ENCODE measurements at regions not wholly inside any gene's neighbourhood (a gene's known extent, or its start where the extent isn't known, plus 50 kb on each side); places are given as distances from the start of the nearest gene placed in this dataset.

DNA sequence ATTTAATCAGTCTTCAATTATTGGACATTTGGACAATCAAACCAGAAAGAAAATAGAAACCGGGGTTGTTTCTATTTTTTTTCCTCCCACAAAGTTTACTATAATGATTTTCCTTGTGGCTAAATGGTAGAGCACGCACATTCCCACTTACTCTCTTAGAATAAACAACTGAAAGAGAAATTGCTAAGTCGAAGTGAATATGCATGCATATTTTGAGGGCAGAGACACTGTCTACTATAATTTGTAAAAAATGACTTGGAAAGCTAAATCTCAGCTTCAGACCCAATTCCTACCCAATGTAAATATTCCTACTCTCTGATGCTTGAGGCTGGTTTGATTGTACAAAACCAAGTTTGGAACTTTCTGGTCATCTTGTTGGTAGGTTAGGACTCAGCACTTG lies 66.7 kb upstream of the PAX6 start:
- no peaks in the 10 kb centered on the region for H3K9me3 ChIP-seq (ENCODE audit: insufficient read depth, low read length)
- H3K4me2 ChIP-seq (ENCODE audit: low read length), result no peak overlapping the region
- no peak overlapping the region for H3K27ac ChIP-seq (ENCODE audit: low read length)
- H3K4me1 ChIP-seq (ENCODE audit: low read length), result no peaks in the 10 kb centered on the region
- H3K9ac ChIP-seq (ENCODE audit: low read length), result no peak overlapping the region
- H3K79me2 ChIP-seq (ENCODE audit: low read length), result no peaks in the 10 kb centered on the region
- H3K4me3 ChIP-seq (ENCODE audit: low read length), result no peak overlapping the region
- no peaks in the 10 kb centered on the region for H3K36me3 ChIP-seq (replicated peaks; ENCODE audit: low read depth, low read length)
- TF ChIP-seq EZH2phosphoT487 (IDR thresholded peaks at IDR 0.05; ENCODE audit: low read depth), result no peak
- TF ChIP-seq, protein P1, sequence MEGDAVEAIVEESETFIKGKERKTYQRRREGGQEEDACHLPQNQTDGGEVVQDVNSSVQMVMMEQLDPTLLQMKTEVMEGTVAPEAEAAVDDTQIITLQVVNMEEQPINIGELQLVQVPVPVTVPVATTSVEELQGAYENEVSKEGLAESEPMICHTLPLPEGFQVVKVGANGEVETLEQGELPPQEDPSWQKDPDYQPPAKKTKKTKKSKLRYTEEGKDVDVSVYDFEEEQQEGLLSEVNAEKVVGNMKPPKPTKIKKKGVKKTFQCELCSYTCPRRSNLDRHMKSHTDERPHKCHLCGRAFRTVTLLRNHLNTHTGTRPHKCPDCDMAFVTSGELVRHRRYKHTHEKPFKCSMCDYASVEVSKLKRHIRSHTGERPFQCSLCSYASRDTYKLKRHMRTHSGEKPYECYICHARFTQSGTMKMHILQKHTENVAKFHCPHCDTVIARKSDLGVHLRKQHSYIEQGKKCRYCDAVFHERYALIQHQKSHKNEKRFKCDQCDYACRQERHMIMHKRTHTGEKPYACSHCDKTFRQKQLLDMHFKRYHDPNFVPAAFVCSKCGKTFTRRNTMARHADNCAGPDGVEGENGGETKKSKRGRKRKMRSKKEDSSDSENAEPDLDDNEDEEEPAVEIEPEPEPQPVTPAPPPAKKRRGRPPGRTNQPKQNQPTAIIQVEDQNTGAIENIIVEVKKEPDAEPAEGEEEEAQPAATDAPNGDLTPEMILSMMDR (IDR thresholded peaks at IDR 0.05; ENCODE audit: low read depth, low read length), result no peak
- H3K27me3 ChIP-seq (ENCODE audit: low read depth, low read length), result peaks cover 10% of the 10 kb centered on the region; the same call in 1 of the 2 replicates
- no peak overlapping the region for H2AFZ ChIP-seq (ENCODE audit: low read depth, low read length)
- H4K20me1 ChIP-seq (ENCODE audit: insufficient read depth, low read length), result no peaks in the 10 kb centered on the region

- Histone ChIP-seq H3K27ac (ENCODE audit: low read length) (no peak overlapping the region), H3K36me3 (replicated peaks; ENCODE audit: low read depth, low read length) (no peaks in the 10 kb centered on the region), H3K4me1 (ENCODE audit: low read length) (no peaks in the 10 kb centered on the region), H2AFZ (ENCODE audit: low read depth, low read length) (no peak overlapping the region), H3K4me2 (ENCODE audit: low read length) (no peak overlapping the region), H3K4me3 (ENCODE audit: low read length) (no peak overlapping the region), H3K79me2 (ENCODE audit: low read length) (no peaks in the 10 kb centered on the region), H3K27me3 (ENCODE audit: low read depth, low read length) (peaks cover 5% of the 10 kb centered on the region; the same call in 1 of the 2 replicates), H3K9ac (ENCODE audit: low read length) (no peak overlapping the region), H3K9me3 (ENCODE audit: insufficient read depth, low read length) (no peaks in the 10 kb centered on the region), H4K20me1 (ENCODE audit: insufficient read depth, low read length) (no peaks in the 10 kb centered on the region)
- TF ChIP-seq, protein P1 (IDR thresholded peaks at IDR 0.05; ENCODE audit: low read depth, low read length), result no peak
- TF ChIP-seq EZH2phosphoT487 (IDR thresholded peaks at IDR 0.05; ENCODE audit: low read depth), result no peak
Measured at GRCh38 chr11:31877083-31877482, 66.0 kb upstream of the PAX6 start.

- Histone ChIP-seq H2AFZ (ENCODE audit: low read depth, low read length) (no peak overlapping the region), H3K9me3 (ENCODE audit: insufficient read depth, low read length) (no peaks in the 10 kb centered on the region), H3K4me1 (ENCODE audit: low read length) (no peaks in the 10 kb centered on the region), H3K36me3 (replicated peaks; ENCODE audit: low read depth, low read length) (no peaks in the 10 kb centered on the region), H3K9ac (ENCODE audit: low read length) (no peak overlapping the region), H3K79me2 (ENCODE audit: low read length) (no peaks in the 10 kb centered on the region), H3K4me2 (ENCODE audit: low read length) (no peak overlapping the region), H3K27me3 (ENCODE audit: low read depth, low read length) (peaks cover 5% of the 10 kb centered on the region; the same call in 1 of the 2 replicates), H3K27ac (ENCODE audit: low read length) (no peak overlapping the region), H3K4me3 (ENCODE audit: low read length) (no peak overlapping the region), H4K20me1 (ENCODE audit: insufficient read depth, low read length) (no peaks in the 10 kb centered on the region)
- TF ChIP-seq, protein P1 (IDR thresholded peaks at IDR 0.05; ENCODE audit: low read depth, low read length), result no peak
- no peak for TF ChIP-seq EZH2phosphoT487 (IDR thresholded peaks at IDR 0.05; ENCODE audit: low read depth)
Measured at GRCh38 chr11:31875866-31876560, 64.9 kb upstream of the PAX6 start.

GRCh38 chr11:31874631-31875191 lies 63.6 kb upstream of the PAX6 start:
- no peak overlapping the region for H3K4me2 ChIP-seq (ENCODE audit: low read length)
- H3K79me2 ChIP-seq (ENCODE audit: low read length), result no peaks in the 10 kb centered on the region
- no peaks in the 10 kb centered on the region for H3K4me1 ChIP-seq (ENCODE audit: low read length)
- H3K9me3 ChIP-seq (ENCODE audit: insufficient read depth, low read length), result no peaks in the 10 kb centered on the region
- no peak overlapping the region for H2AFZ ChIP-seq (ENCODE audit: low read depth, low read length)
- no peak overlapping the region for H3K27ac ChIP-seq (ENCODE audit: low read length)
- no peak for TF ChIP-seq EZH2phosphoT487 (IDR thresholded peaks at IDR 0.05; ENCODE audit: low read depth)
- TF ChIP-seq, protein P1 (IDR thresholded peaks at IDR 0.05; ENCODE audit: low read depth, low read length), result no peak
- H3K4me3 ChIP-seq (ENCODE audit: low read length), result no peak overlapping the region
- no peak overlapping the region for H3K9ac ChIP-seq (ENCODE audit: low read length)
- H3K36me3 ChIP-seq (replicated peaks; ENCODE audit: low read depth, low read length), result no peaks in the 10 kb centered on the region
- no peaks in the 10 kb centered on the region for H4K20me1 ChIP-seq (ENCODE audit: insufficient read depth, low read length)
- peaks cover 3% of the 10 kb centered on the region; the same call in 1 of the 2 replicates for H3K27me3 ChIP-seq (ENCODE audit: low read depth, low read length)
